CD4-positive, alpha-beta memory T cell (primary cell): ENCODE measurements at regions not wholly inside any gene's neighbourhood (a gene's known extent, or its start where the extent isn't known, plus 50 kb on each side); places are given as distances from the start of the nearest gene placed in this dataset.

Experiments
- CTCF ChIA-PET: fragments of 350-600 bp; sonication (Branson Sonifier 250); formaldehyde crosslinking; loops from one replicate; lab custom pipeline; 2021; ENCODE audit warnings: inconsistent platforms; ENCODE audit not compliant: partially characterized antibody; lab: Charles Lee
- POLR2A ChIA-PET: fragments of 350-600 bp; sonication (Branson Sonifier 250); formaldehyde crosslinking; loops from one replicate; lab custom pipeline; 2021; ENCODE audit not compliant: partially characterized antibody; lab: Charles Lee
- DNase-seq, 5 donors: peaks; one replicate each; pipeline versions ENCODE4 v3.0.0 to v3.0.0-alpha.2; 2020 to 2022; ENCODE audit warnings: mixed read lengths in 1 of 5
- H3K27ac ChIP-seq: one replicate; pipeline ENCODE4 v1.7.0; 2013; ENCODE audit warnings: low read depth, low read length
- H3K27me3 ChIP-seq: 2 replicates; pipeline ENCODE4 v1.7.0; 2013; ENCODE audit warnings: mild to moderate bottlenecking, low read length, moderate library complexity; ENCODE audit not compliant: insufficient read depth
- H3K36me3 ChIP-seq: 2 replicates; pipeline ENCODE4 v1.7.0; 2013; ENCODE audit warnings: mild to moderate bottlenecking, low read length, moderate library complexity; ENCODE audit not compliant: insufficient read depth
- H3K4me1 ChIP-seq: 2 replicates; pipeline ENCODE4 v1.7.0; 2013; ENCODE audit warnings: mild to moderate bottlenecking, low read length, moderate library complexity; ENCODE audit not compliant: insufficient read depth
- H3K4me3 ChIP-seq, 2 donors: one replicate each; pipeline ENCODE4 v1.7.0; 2013; ENCODE audit warnings: low read length in 2 of 2, mild to moderate bottlenecking in 1 of 2
- H3K9me3 ChIP-seq, 2 donors: one replicate each; pipeline ENCODE4 v1.7.0; 2013; ENCODE audit warnings: low read length in 2 of 2, control low read depth in 1 of 2; ENCODE audit not compliant: control insufficient read depth in 1 of 2
- H3K27ac Mint-ChIP-seq, 7 donors: one replicate each; pipeline ENCODE4 v1.8.0; 2020 to 2021; ENCODE audit warnings: mixed read lengths in 7 of 7, mild to moderate bottlenecking in 6 of 7, inconsistent platforms in 3 of 7, moderate library complexity in 3 of 7
- H3K27me3 Mint-ChIP-seq, 2 donors: one replicate each; pipeline ENCODE4 v1.8.0; 2020 to 2021; ENCODE audit warnings: mixed read lengths in 2 of 2
- H3K36me3 Mint-ChIP-seq, 2 donors: one replicate each; pipeline ENCODE4 v1.8.0; 2020 to 2021; ENCODE audit warnings: mixed read lengths in 2 of 2, inconsistent platforms in 1 of 2, mild to moderate bottlenecking in 1 of 2
- H3K4me1 Mint-ChIP-seq, 4 donors: one replicate each; pipeline ENCODE4 v1.8.0; 2020 to 2021; ENCODE audit warnings: mixed read lengths in 4 of 4, mild to moderate bottlenecking in 1 of 4
- H3K4me3 Mint-ChIP-seq, 8 donors: one replicate each; pipeline ENCODE4 v1.8.0; 2020 to 2021; ENCODE audit warnings: mixed read lengths in 8 of 8, mild to moderate bottlenecking in 7 of 8, moderate library complexity in 6 of 8, inconsistent platforms in 3 of 8
- H3K9me3 Mint-ChIP-seq, 8 donors: one replicate each; pipeline ENCODE4 v1.8.0; 2020 to 2021; ENCODE audit warnings: mixed read lengths in 8 of 8, mild to moderate bottlenecking in 5 of 8, inconsistent platforms in 3 of 8, moderate library complexity in 1 of 8
- intact Hi-C: fragments of 100-400 bp; cut with micrococcal nuclease; formaldehyde crosslinking; loops from one replicate; pipeline ENCODE4 v1.15.1; 2023

GRCh38 chr21:15568516-15568915 lies 161.3 kb upstream of the USP25 start:
- no peaks in the 10 kb centered on the region for H3K9me3 ChIP-seq
- Mint-ChIP-seq H3K27ac (no peak overlapping the region), H3K4me3 (no peak overlapping the region), H3K4me1 (no peaks in the 10 kb centered on the region), H3K36me3 (no peaks in the 10 kb centered on the region), H3K27me3 (peaks cover 13 to 18% of the 10 kb centered on the region in 2 donors), H3K9me3 (peaks cover 0 to 2% (median 0%) of the 10 kb centered on the region in 8 donors)
- H3K4me1 ChIP-seq: no peaks in the 10 kb centered on the region
- DNase-seq: no peak
- CTCF ChIA-PET: interaction anchor here (1.4 kb wide), 1 partner anchor 16 kb away, joined by 3 read pairs; no protein-coding TSS in a partner anchor
- no peaks in the 10 kb centered on the region for H3K27me3 ChIP-seq
- no peak overlapping the region for H3K4me3 ChIP-seq
- POLR2A ChIA-PET: no interaction called here
- no peaks in the 10 kb centered on the region for H3K36me3 ChIP-seq
- intact Hi-C loops: no loop called here
- no peak overlapping the region for H3K27ac ChIP-seq

GRCh38 chr21:15586752-15587427 lies 142.9 kb upstream of the USP25 start:
- Histone ChIP-seq H3K27me3 (no peaks in the 10 kb centered on the region), H3K27ac (no peak overlapping the region), H3K9me3 (no peaks in the 10 kb centered on the region), H3K36me3 (no peaks in the 10 kb centered on the region), H3K4me3 (no peak overlapping the region), H3K4me1 (no peaks in the 10 kb centered on the region)
- Mint-ChIP-seq H3K4me3 (no peak overlapping the region), H3K4me1 (no peaks in the 10 kb centered on the region), H3K36me3 (no peaks in the 10 kb centered on the region), H3K27me3 (no peaks in the 10 kb centered on the region), H3K27ac (no peak overlapping the region), H3K9me3 (no peaks in the 10 kb centered on the region)
- POLR2A ChIA-PET: no interaction called here
- CTCF ChIA-PET: interaction anchor here (0.7 kb wide), 1 partner anchor 33 kb away, joined by 4 read pairs; no protein-coding TSS in a partner anchor
- intact Hi-C loops: no loop called here
- DNase-seq: no peak

DNA sequence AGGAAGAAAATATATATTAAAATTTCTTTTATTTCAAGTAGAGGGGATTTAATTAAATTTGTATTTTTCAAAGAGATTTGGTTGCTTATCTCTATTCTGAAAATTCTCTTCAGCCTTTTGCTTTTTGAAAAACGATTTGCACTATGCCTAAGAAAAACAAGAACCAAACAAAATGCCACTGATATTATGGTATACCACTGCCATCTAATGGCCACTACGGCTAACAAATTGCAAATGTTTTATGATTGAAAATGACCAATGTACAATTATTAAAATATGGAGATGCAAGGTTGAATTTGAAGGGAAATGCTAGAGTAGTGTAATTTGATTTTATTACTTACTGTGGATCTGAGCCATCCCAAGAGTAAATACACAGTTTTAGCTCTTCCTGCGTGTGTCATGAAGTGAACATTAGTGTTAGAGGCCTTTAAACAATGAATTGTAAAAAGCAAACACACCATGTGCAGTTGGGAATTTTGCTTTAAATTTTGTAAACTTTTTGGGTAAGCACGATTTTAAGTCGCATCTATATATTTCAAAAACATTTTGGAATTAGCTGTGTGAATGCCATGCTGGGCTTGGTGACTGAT lies 137.4 kb upstream of the USP25 start:
- Histone ChIP-seq H3K9me3 (no peaks in the 10 kb centered on the region), H3K27me3 (no peaks in the 10 kb centered on the region), H3K4me1 (no peaks in the 10 kb centered on the region), H3K36me3 (no peaks in the 10 kb centered on the region), H3K27ac (no peak overlapping the region), H3K4me3 (no peak overlapping the region)
- Mint-ChIP-seq H3K27me3 (peaks cover 6% of the 10 kb centered on the region in 2 donors), H3K36me3 (no peaks in the 10 kb centered on the region), H3K9me3 (no peaks in the 10 kb centered on the region), H3K4me3 (no peak overlapping the region), H3K27ac (no peak overlapping the region), H3K4me1 (no peaks in the 10 kb centered on the region)
- ChIA-PET CTCF (interaction anchor here (0.8 to 1.7 kb wide), 6 partner anchors 68 to 1335 kb away, joined by 3 to 6 read pairs (median 3); no protein-coding TSS in a partner anchor), POLR2A (interaction anchor here (0.6 kb wide), 1 partner anchor 143 kb away, joined by 3 read pairs; no protein-coding TSS in a partner anchor)
- peak in 4 of 5 donors; percentile 25 to 37 (median 32) for DNase-seq
- intact Hi-C loops: loop anchor here (1.0 to 5.0 kb wide), 7 partner anchors 110 to 1339 kb away; no protein-coding TSS in a partner anchor

GRCh38 chr21:15592957-15593356 lies 136.8 kb upstream of the USP25 start:
- no peaks in the 10 kb centered on the region for H3K9me3 ChIP-seq
- POLR2A ChIA-PET: interaction anchor here (0.6 kb wide), 1 partner anchor 142 kb away, joined by 3 read pairs; no protein-coding TSS in a partner anchor
- no peaks in the 10 kb centered on the region for H3K27me3 ChIP-seq
- Mint-ChIP-seq H3K4me3 (no peak overlapping the region), H3K27me3 (peaks cover 7% of the 10 kb centered on the region in 2 donors), H3K36me3 (no peaks in the 10 kb centered on the region), H3K27ac (no peak overlapping the region), H3K9me3 (no peaks in the 10 kb centered on the region), H3K4me1 (no peaks in the 10 kb centered on the region)
- intact Hi-C loops: loop anchor here (1.0 to 5.0 kb wide), 7 partner anchors 110 to 1340 kb away; no protein-coding TSS in a partner anchor
- DNase-seq: no peak
- no peak overlapping the region for H3K4me3 ChIP-seq
- CTCF ChIA-PET: interaction anchor here (0.9 to 1.7 kb wide), 3 partner anchors 110 to 1335 kb away, joined by 3 to 6 read pairs (median 3); no protein-coding TSS in a partner anchor
- no peaks in the 10 kb centered on the region for H3K4me1 ChIP-seq
- no peaks in the 10 kb centered on the region for H3K36me3 ChIP-seq
- H3K27ac ChIP-seq: no peak overlapping the region

- Mint-ChIP-seq H3K9me3 (no peaks in the 10 kb centered on the region), H3K4me1 (no peaks in the 10 kb centered on the region), H3K27ac (no peak overlapping the region), H3K4me3 (no peak overlapping the region), H3K27me3 (peaks cover 9 to 12% of the 10 kb centered on the region in 2 donors), H3K36me3 (no peaks in the 10 kb centered on the region)
- POLR2A ChIA-PET: no interaction called here
- Histone ChIP-seq H3K4me1 (no peaks in the 10 kb centered on the region), H3K27ac (no peak overlapping the region), H3K36me3 (no peaks in the 10 kb centered on the region), H3K4me3 (no peak overlapping the region), H3K27me3 (no peaks in the 10 kb centered on the region), H3K9me3 (no peaks in the 10 kb centered on the region)
- intact Hi-C loops: no loop called here
- CTCF ChIA-PET: no interaction called here
- no peak for DNase-seq
Measured at GRCh38 chr21:15601390-15601789, 128.4 kb upstream of the USP25 start.

DNA sequence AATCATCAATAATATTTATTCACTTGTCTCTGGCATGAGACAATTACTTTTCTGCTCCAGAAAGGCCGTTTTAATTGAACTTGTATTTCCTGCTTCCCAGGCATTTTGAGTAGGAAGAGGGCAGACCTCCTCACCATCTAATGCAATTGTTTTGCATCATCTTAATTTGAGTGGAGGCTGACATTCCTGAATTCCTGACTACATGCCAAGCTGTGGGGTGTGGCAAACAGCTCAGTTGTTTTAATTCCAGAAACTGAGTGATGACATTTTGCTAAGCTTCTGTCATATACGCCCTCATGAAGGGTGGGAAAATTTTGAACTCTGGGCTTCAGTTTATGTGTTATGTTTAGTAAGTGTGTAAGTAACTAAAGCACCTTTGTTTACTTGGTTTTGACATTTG lies 125.4 kb upstream of the USP25 start:
- Histone ChIP-seq H3K27me3 (no peaks in the 10 kb centered on the region), H3K36me3 (no peaks in the 10 kb centered on the region), H3K4me3 (no peak overlapping the region), H3K9me3 (no peaks in the 10 kb centered on the region), H3K4me1 (no peaks in the 10 kb centered on the region), H3K27ac (no peak overlapping the region)
- Mint-ChIP-seq H3K27me3 (peaks cover 5 to 10% of the 10 kb centered on the region in 2 donors), H3K9me3 (no peaks in the 10 kb centered on the region), H3K27ac (no peak overlapping the region), H3K4me3 (no peak overlapping the region), H3K4me1 (no peaks in the 10 kb centered on the region), H3K36me3 (no peaks in the 10 kb centered on the region)
- intact Hi-C loops: no loop called here
- DNase-seq: no peak
- POLR2A ChIA-PET: no interaction called here
- CTCF ChIA-PET: no interaction called here

DNA sequence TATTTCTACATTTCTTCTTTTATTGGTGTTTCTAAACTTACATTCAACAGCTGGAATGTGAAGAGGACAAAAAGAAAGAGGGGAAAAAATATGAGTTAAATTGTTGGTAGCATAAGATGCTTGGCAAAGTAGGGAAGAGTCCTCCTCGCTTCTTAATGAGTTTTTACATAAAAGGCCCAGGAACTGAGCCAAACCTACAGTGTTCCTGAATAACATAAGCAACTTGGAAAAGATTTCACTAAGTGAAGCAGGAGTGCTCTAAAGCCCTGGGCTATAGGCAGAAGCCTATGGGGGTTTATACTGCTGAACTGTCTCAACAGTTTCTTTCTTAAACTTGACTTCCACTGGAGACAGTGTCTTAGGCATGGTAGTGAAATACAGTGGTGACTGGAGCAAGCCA lies 115.0 kb upstream of the USP25 start:
- intact Hi-C loops: no loop called here

More for the DNA sequence above, 115.0 kb upstream of the USP25 start:
- no peaks in the 10 kb centered on the region for H3K36me3 ChIP-seq
- H3K9me3 Mint-ChIP-seq: no peaks in the 10 kb centered on the region
- no peaks in the 10 kb centered on the region for H3K27me3 ChIP-seq
- H3K27ac ChIP-seq: no peak overlapping the region
- no peak overlapping the region for H3K4me3 Mint-ChIP-seq
- no peaks in the 10 kb centered on the region for H3K9me3 ChIP-seq
- no peaks in the 10 kb centered on the region for H3K4me1 ChIP-seq
- no peak for DNase-seq
- ChIA-PET CTCF (no interaction called here), POLR2A (no interaction called here)
- H3K36me3 Mint-ChIP-seq: no peaks in the 10 kb centered on the region
- no peak overlapping the region for H3K4me3 ChIP-seq
- H3K27ac Mint-ChIP-seq: no peak overlapping the region
- no peaks in the 10 kb centered on the region for H3K4me1 Mint-ChIP-seq
- H3K27me3 Mint-ChIP-seq: no peaks in the 10 kb centered on the region
